C4-2B (cell line): ENCODE measurements at regions not wholly inside any gene's neighbourhood (a gene's known extent, or its start where the extent isn't known, plus 50 kb on each side); places are given as distances from the start of the nearest gene placed in this dataset.

Experiments used
- H3K27ac ChIP-seq: fragments of 450-650 bp; 2 replicates; pipeline ENCODE4 v1.5.1; 2017
- CTCF ChIP-seq: fragments of 450-650 bp; conservative IDR thresholded peaks from 2 replicates; pipeline ENCODE4 v1.5.1; 2017; ENCODE audit warnings: mild to moderate bottlenecking
- ZFX ChIP-seq: fragments of 450-650 bp; IDR thresholded peaks from 2 replicates; pipeline ENCODE4 v1.6.1; 2017

- no peak overlapping the region for H3K27ac ChIP-seq
- TF ChIP-seq CTCF (no peak), ZFX (no peak)
Observed at GRCh38 chr6:109295109-109295773, 87.0 kb downstream of the CD164 start.

GRCh38 chr6:109292983-109293586 lies 89.2 kb downstream of the CD164 start:
- TF ChIP-seq ZFX (no peak), CTCF (no peak)
- no peak overlapping the region for H3K27ac ChIP-seq

- TF ChIP-seq CTCF (no peak), ZFX (no peak)
- H3K27ac ChIP-seq: no peak overlapping the region
Observed at GRCh38 chr6:109292420-109292819, 89.8 kb downstream of the CD164 start.

GRCh38 chr6:109291902-109292301 lies 90.4 kb downstream of the CD164 start:
- TF ChIP-seq CTCF (no peak), ZFX (no peak)
- no peak overlapping the region for H3K27ac ChIP-seq

GRCh38 chr6:109290143-109290931 lies 91.9 kb downstream of the CD164 start:
- no peak overlapping the region for H3K27ac ChIP-seq

GRCh38 chr6:109285366-109285765 lies 96.9 kb downstream of the CD164 start:
- TF ChIP-seq CTCF (no peak), ZFX (no peak)
- H3K27ac ChIP-seq: no peak overlapping the region

More at GRCh38 chr6:109290143-109290931, 91.9 kb downstream of the CD164 start:
- TF ChIP-seq ZFX (no peak), CTCF (no peak)

GRCh38 chr6:109284675-109285074 lies 97.6 kb downstream of the CD164 start:
- no peak overlapping the region for H3K27ac ChIP-seq
- no peak for TF ChIP-seq ZFX
- TF ChIP-seq CTCF: no peak
